ENCODE measurements at regions not wholly inside any gene's neighbourhood (a gene's known extent, or its start where the extent isn't known, plus 50 kb on each side); places are given as distances from the start of the nearest gene placed in this dataset.

DNA sequence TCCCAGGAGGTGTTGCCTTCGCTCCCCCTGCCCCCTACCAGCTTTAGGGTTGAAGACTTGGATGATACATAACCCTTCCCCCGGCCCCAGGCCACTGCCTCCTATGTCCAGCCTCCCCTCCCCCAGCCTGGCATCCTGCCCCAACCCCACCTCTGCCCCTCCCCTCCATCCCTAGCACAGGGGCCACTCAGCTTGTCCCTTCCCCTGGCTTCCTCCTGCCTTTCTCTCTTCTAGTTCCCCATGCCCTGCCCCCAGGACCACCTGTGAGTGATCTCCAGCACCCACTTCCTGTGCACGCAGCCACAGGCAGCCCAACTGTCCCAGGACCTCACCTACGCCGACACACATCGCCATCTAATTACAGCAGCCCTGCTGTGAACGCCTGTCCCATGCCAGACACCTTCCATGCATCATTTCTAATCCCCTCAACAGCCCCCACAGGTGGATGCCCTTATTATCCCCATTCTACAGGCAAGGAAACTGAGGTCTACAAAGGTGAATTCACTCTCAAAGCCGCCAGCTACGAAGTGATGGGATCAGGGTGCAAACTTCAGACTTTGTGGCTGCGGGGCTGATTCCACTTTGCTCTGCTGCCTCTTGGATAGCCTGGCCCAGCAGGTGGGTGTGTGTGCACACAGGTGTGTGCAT is 82.4 kb upstream of the CHST15 start:
- TF ChIP-seq, protein P1, sequence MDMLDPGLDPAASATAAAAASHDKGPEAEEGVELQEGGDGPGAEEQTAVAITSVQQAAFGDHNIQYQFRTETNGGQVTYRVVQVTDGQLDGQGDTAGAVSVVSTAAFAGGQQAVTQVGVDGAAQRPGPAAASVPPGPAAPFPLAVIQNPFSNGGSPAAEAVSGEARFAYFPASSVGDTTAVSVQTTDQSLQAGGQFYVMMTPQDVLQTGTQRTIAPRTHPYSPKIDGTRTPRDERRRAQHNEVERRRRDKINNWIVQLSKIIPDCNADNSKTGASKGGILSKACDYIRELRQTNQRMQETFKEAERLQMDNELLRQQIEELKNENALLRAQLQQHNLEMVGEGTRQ (IDR thresholded peaks at IDR 0.05; ENCODE audit: low read depth, low read length), result no peak
- TF ChIP-seq BHLHE40 (IDR thresholded peaks at IDR 0.05; ENCODE audit: low read depth, low read length), result no peak
- TF ChIP-seq, protein P2, sequence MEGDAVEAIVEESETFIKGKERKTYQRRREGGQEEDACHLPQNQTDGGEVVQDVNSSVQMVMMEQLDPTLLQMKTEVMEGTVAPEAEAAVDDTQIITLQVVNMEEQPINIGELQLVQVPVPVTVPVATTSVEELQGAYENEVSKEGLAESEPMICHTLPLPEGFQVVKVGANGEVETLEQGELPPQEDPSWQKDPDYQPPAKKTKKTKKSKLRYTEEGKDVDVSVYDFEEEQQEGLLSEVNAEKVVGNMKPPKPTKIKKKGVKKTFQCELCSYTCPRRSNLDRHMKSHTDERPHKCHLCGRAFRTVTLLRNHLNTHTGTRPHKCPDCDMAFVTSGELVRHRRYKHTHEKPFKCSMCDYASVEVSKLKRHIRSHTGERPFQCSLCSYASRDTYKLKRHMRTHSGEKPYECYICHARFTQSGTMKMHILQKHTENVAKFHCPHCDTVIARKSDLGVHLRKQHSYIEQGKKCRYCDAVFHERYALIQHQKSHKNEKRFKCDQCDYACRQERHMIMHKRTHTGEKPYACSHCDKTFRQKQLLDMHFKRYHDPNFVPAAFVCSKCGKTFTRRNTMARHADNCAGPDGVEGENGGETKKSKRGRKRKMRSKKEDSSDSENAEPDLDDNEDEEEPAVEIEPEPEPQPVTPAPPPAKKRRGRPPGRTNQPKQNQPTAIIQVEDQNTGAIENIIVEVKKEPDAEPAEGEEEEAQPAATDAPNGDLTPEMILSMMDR (conservative IDR thresholded peaks at IDR 0.05; ENCODE audit: low read depth, low read length), result no peak
- TF ChIP-seq POLR2A (IDR thresholded peaks at IDR 0.05; ENCODE audit: low read depth, low read length), result no peak
- TF ChIP-seq, protein P3, sequence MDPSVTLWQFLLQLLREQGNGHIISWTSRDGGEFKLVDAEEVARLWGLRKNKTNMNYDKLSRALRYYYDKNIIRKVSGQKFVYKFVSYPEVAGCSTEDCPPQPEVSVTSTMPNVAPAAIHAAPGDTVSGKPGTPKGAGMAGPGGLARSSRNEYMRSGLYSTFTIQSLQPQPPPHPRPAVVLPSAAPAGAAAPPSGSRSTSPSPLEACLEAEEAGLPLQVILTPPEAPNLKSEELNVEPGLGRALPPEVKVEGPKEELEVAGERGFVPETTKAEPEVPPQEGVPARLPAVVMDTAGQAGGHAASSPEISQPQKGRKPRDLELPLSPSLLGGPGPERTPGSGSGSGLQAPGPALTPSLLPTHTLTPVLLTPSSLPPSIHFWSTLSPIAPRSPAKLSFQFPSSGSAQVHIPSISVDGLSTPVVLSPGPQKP (IDR thresholded peaks at IDR 0.05; ENCODE audit: borderline replicate concordance, low read depth, low read length), result no peak
- TF ChIP-seq RAD21 (IDR thresholded peaks at IDR 0.05; ENCODE audit: low read length), result no peak
- TF ChIP-seq NFE2L2 (IDR thresholded peaks at IDR 0.05; ENCODE audit: low read depth, low read length), result no peak
- TF ChIP-seq RFX5 (IDR thresholded peaks at IDR 0.05; ENCODE audit: low read depth, low read length), result no peak
